Psoas muscle (tissue), 7 donors: ENCODE measurements at regions not wholly inside any gene's neighbourhood (a gene's known extent, or its start where the extent isn't known, plus 50 kb on each side); places are given as distances from the start of the nearest gene placed in this dataset.

ENCODE experiments used
- ATAC-seq, 4 donors: fragments of 200-7000 bp; cut with Tn5 transposase; one replicate each; pipeline ENCODE4 v1.9.1; 2020; ENCODE audit warnings: moderate library complexity in 3 of 4, mild to moderate bottlenecking in 2 of 4
- DNase-seq, 2 donors: peaks; one replicate each; pipeline ENCODE4 v3.0.0-alpha.2; 2020
- H3K27ac ChIP-seq: fragments of 200-600 bp; one replicate; pipeline ENCODE4 v1.8.0; 2022
- H3K27me3 ChIP-seq, 3 donors: fragments of 200-600 bp in 1 of 3; one replicate each; pipeline versions ENCODE4 v1.6.1 to v1.8.0; 2013 to 2022; ENCODE audit warnings: low read length in 2 of 3, mild to moderate bottlenecking in 2 of 3, moderate library complexity in 1 of 3; ENCODE audit not compliant: insufficient read depth in 3 of 3
- H3K36me3 ChIP-seq, 2 donors: fragments of 200-600 bp in 1 of 2; one replicate each; pipeline versions ENCODE4 v1.6.1 to v1.8.0; 2013 to 2022; ENCODE audit warnings: low read depth in 1 of 2, mild to moderate bottlenecking in 1 of 2, moderate library complexity in 1 of 2; ENCODE audit not compliant: insufficient read depth in 1 of 2
- H3K4me1 ChIP-seq: fragments of 200-600 bp; one replicate; pipeline ENCODE4 v1.8.0; 2022
- H3K4me3 ChIP-seq: fragments of 200-600 bp; one replicate; pipeline ENCODE4 v1.8.0; 2022; ENCODE audit warnings: mild to moderate bottlenecking
- H3K9me3 ChIP-seq: fragments of 200-600 bp; one replicate; pipeline ENCODE4 v1.8.0; 2022
- CTCF ChIP-seq: fragments of 200-600 bp; IDR thresholded peaks from one replicate; pipeline ENCODE4 v1.8.0; 2022; ENCODE audit warnings: antibody characterized with exemption
- WGBS, 3 donors: extraction: QIAGEN DNeasy Blood & Tissue Kit; methylation state at CpG; one replicate each; pipeline versions ENCODE4 v1.1.6 to v1.1.7; 2013; 5-methylcytosine and 5-hydroxymethylcytosine counted together
- intact Hi-C, 2 donors: fragments of 100-400 bp; cut with DNase I; formaldehyde crosslinking; loops; one replicate each; pipeline versions ENCODE4 v1.11.0 to v1.14.2; 2022
- donor health status: healthy with polysubstance abuse.
- donor health status: DM: no; HTN: no; CAD: no; lungs with moderate emphysema.
- donor health status: Bipolar disorder and iron deficiency.
- donor health status: healthy.
- donor health status: DM: yes; HTN: yes; CAD: no.
- donor health status: DM: no; HTN: no; CAD: no.
- donor health status: DM: yes; HTN: yes; CAD: no.

GRCh38 chr3:89043406-89043932, 64.0 kb upstream of the EPHA3 start:
- ATAC-seq: no peak
- 39 to 56% (median 49%) methylated on average over 6 of the region's 6 CpGs for WGBS, 3 donors
- no peaks in the 10 kb centered on the region for H3K4me1 ChIP-seq
- no peak overlapping the region for H3K4me3 ChIP-seq
- H3K27me3 ChIP-seq: no peaks in the 10 kb centered on the region
- DNase-seq: no peak
- intact Hi-C loops: no loop called here
- H3K27ac ChIP-seq: no peak overlapping the region
- H3K36me3 ChIP-seq: no peaks in the 10 kb centered on the region
- H3K9me3 ChIP-seq: no peaks in the 10 kb centered on the region
- TF ChIP-seq CTCF: no peak

- Histone ChIP-seq H3K4me1 (no peaks in the 10 kb centered on the region), H3K9me3 (no peaks in the 10 kb centered on the region), H3K27ac (no peak overlapping the region), H3K4me3 (no peak overlapping the region), H3K27me3 (no peaks in the 10 kb centered on the region), H3K36me3 (no peaks in the 10 kb centered on the region)
- intact Hi-C loops: no loop called here
- TF ChIP-seq CTCF: no peak
- ATAC-seq (no peak), DNase-seq (no peak)
- 63 to 80% (median 79%) methylated on average over 1 of the region's 1 CpG for WGBS, 3 donors
Measured at GRCh38 chr3:89046661-89047060, 60.8 kb upstream of the EPHA3 start.

- DNase-seq: no peak
- H3K4me3 ChIP-seq: no peak overlapping the region
- no peaks in the 10 kb centered on the region for H3K4me1 ChIP-seq
- H3K27ac ChIP-seq: no peak overlapping the region
- intact Hi-C loops: no loop called here
- no peaks in the 10 kb centered on the region for H3K27me3 ChIP-seq
- no peak for TF ChIP-seq CTCF
- 57 to 65% (median 59%) methylated on average over 2 of the region's 2 CpGs for WGBS, 3 donors
- no peak for ATAC-seq
- no peaks in the 10 kb centered on the region for H3K9me3 ChIP-seq
- H3K36me3 ChIP-seq: no peaks in the 10 kb centered on the region
Measured at GRCh38 chr3:89049119-89049518, 58.3 kb upstream of the EPHA3 start.

- TF ChIP-seq CTCF: no peak
- H3K9me3 ChIP-seq: no peaks in the 10 kb centered on the region
- no peaks in the 10 kb centered on the region for H3K36me3 ChIP-seq
- no peaks in the 10 kb centered on the region for H3K4me1 ChIP-seq
- no peaks in the 10 kb centered on the region for H3K27me3 ChIP-seq
- no peak overlapping the region for H3K4me3 ChIP-seq
- ATAC-seq (no peak), DNase-seq (no peak)
- no peak overlapping the region for H3K27ac ChIP-seq
- WGBS, 3 donors: 47 to 79% (median 62%) methylated on average over 2 to 3 of the region's 3 CpGs
- intact Hi-C loops: no loop called here
Measured at GRCh38 chr3:89052386-89052785, 55.0 kb upstream of the EPHA3 start.

- 84 to 92% (median 86%) methylated on average over 4 of the region's 4 CpGs for WGBS, 3 donors
- no peaks in the 10 kb centered on the region for H3K9me3 ChIP-seq
- intact Hi-C loops: no loop called here
- TF ChIP-seq CTCF: no peak
- no peak overlapping the region for H3K27ac ChIP-seq
- H3K4me1 ChIP-seq: no peaks in the 10 kb centered on the region
- no peaks in the 10 kb centered on the region for H3K27me3 ChIP-seq
- ATAC-seq (no peak), DNase-seq (no peak)
- H3K36me3 ChIP-seq: no peaks in the 10 kb centered on the region
- no peak overlapping the region for H3K4me3 ChIP-seq
Measured at GRCh38 chr3:89057398-89057797, 50.0 kb upstream of the EPHA3 start.
